ENCODE measurements at regions not wholly inside any gene's neighbourhood (a gene's known extent, or its start where the extent isn't known, plus 50 kb on each side); places are given as distances from the start of the nearest gene placed in this dataset.

- DNase-seq: no peak
Observed at GRCh38 chr3:182533394-182533793, 259.9 kb upstream of the ATP11B start.

DNA sequence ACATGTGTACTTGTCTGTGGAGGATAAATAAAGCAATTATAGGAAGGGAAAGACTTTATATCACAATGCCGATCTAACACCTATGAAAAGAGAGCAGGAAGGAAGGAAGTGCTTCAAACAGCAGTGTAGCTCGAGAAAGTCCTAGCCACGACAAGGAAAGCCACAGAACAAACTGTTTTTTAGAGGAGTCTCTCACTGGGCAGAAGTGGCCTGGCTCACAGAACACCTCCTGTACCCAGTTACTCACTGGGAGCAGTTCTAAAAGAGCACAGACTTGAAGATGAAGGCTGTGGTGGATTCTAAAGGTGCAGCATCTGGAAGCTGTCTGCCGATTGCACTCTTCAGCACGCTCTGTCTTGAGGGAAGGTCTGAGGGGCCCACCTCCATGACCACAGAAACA is 248.8 kb upstream of the ATP11B start:
- DNase-seq: no peak

DNA sequence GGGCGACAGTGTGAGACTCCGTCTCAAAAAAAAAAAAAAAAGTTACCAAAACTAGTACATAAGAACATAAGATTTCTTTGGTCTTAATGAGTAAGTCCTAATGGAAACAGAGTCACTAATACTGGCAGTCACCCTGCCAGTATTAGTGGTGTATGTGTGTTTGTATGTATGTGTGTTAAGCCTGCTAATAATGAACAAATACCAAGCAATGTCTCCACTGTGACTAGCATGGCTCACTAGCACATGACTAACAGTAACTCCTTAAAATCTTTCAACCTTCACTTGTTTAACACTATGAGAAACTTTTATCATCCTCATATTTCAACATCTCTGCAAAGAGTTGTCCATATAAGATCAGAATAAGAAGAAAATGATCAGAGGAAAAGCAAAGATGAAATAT is 231.0 kb upstream of the ATP11B start:
- no peak for DNase-seq

DNA sequence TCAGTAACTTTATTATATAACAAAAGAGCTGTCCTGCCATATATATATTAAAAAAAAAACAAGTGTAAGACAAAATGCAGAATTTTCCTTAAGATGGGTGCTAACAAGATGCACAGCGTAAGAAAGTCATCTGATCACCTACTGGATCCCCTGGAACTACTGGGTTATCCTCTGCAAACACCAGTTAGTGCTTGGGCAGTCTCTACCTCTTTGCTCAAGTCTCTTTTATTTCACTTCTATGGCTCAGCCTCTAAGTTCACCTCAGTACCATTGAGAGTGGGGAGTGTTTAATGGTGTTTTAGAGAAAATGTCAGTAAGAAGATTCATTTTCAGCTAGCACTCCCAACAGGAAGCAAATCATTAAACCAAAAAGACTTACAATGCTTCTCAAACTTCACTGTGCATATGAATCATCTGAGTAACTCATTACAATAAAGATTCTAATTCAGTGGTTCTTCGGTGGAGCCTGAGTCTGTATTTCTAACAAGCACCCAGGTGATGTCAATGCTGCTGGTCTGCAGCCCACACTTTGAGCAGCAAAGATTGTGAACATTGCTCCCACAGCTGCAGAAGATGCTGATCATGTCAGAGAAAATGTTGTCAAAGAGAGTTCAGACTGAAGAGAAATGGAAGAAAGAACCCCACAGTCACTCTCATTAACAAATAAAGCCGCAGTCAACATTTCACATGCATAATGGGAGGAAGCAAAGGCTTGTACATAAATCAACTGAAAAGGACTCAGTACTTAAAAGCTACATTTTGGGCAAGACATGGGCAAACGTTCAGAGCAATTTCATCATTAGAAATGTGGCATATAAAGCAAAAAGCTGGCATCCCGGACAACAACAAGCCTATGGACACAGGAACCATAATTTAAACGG is 227.1 kb upstream of the ATP11B start:
- DNase-seq: no peak

DNA sequence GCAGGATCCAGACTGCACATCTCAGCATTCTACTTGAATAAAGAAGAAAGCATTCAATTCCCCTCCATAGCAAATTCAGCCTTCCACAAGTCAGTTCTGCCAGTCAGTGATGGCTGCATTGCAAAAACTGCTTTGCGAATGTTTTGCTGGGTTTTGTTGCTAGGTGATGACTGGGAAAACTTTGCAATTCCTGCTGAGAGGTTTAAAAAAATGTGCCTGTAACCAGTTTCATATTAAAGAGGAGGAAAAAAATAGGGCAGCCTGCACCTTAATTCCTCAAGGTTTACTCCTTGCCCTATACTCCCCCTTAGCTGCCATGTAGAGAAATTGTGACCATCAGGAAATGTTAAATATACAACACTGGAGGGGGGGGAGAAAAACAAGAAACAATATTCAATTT is 225.6 kb upstream of the ATP11B start:
- DNase-seq: no peak

GRCh38 chr3:182568261-182568660 is 225.0 kb upstream of the ATP11B start:
- DNase-seq: no peak

- no peak for DNase-seq
Observed at GRCh38 chr3:182568876-182569275, 224.4 kb upstream of the ATP11B start.

- no peak for DNase-seq
Observed at GRCh38 chr3:182570946-182571594, 222.2 kb upstream of the ATP11B start.

- no peak for DNase-seq
Observed at GRCh38 chr3:182575941-182576340, 217.4 kb upstream of the ATP11B start.

- DNase-seq: no peak
Observed at GRCh38 chr3:182583545-182583944, 209.8 kb upstream of the ATP11B start.

GRCh38 chr3:182585532-182586150 is 207.7 kb upstream of the ATP11B start:
- no peak for DNase-seq

DNA sequence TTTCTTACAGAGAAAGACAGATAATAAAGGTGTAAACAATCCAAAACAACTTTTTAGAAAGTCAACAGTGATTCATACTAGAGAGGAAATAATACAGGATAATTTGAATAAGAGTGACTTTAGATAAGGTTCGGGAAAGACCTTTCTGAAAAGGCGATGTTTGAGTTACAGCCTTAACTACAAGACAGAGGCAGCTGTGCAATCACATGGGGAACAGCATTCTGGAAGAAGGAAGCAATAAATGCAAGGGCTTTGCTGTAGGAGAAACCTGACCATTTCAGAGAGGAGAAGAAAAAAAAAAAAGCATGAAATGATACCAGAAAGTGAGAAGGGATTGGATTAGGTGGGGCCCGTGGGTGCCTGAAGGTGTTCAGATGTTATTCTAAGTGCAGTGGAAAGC is 200.6 kb upstream of the ATP11B start:
- peak in 1 of 2 experiments; percentile 11 for DNase-seq

DNA sequence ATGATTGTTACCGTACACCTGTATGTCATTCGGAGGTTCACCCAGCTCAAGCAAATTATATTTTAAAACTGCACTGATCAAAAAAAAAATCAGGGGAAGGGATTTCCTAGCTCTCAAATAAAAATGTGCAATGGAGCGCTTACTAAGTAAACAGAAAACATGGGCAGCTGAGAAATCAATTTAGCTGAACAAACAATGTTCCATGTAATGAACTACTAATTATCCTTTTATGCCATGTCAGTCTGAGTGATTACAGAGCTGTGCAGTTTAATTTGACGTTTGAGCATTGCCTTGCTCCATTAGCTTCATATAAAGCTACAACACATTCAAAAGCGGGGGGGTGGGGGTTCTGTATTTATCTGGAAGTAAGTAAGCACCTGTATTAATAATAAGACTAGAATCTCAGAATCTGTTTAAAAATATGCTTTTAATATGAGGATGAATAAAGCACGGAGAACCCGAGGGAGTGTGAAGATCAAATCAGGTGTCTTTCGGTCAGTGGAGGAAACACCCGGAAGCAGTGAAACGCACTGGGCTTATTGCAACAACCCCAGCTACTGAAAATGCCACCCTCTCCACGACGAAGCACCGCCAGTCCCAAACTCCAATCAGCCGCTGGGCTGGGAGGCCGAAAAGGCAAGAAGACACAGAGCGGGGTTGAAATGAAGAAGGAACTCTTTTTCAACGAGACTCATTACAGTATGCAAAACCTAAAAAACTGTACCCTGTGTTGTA is 196.5 kb upstream of the ATP11B start:
- DNase-seq: peak; percentile 83 to 84

GRCh38 chr3:182597621-182598041 is 195.7 kb upstream of the ATP11B start:
- DNase-seq: no peak

DNA sequence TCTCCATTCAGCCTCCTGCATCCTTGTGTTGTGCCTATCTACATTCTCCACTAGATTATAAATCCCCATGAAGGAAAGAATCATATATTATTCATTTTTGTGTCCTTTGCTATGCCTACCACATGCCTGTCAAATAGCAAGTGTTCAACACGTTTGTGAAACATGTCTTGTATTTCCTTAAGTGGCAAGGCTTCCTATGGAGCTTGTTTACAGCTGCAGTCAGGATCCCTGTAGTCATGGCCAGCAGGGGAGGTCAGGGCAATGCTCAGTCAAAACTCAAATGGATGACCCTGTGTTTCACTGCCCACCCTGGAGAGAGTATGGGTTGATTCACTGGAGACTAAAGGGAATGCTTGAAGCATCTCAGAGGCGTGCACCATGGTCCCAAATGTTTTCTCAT is 191.7 kb upstream of the ATP11B start:
- DNase-seq: no peak

- no peak for DNase-seq
Observed at GRCh38 chr3:182603501-182603900, 189.8 kb upstream of the ATP11B start.

DNA sequence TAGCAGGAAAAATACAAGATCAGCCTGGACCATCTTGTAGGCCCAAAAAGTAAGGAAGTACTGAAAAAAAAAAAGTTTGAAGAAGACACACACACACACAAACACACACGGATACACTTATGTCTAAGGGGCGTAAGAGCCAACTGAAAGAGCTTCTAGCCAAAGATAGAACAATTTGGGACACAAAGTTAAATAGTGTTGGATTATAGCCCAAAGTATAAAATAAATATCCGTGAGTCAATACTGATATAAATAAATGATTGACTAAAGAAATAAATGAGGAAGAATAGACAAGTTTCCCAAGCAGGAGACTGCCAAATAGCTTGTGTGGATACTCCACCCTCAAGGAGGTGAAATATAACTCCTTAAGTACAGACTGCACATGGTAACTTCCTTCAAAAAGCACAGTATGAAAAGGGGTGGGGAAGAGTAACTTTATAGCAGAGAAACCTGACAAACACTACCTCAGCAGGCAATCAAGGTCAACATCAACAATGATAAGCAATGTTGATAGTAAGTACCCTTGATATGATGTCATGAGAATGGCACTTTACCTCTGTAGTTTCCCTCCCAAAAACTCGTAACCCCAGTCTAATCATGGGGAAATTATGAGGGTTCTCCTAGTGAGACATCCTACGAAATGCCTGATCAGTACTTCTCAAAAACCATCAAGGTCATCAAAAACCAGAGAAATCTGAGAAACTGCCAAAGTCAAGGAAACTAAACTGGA is 187.3 kb upstream of the ATP11B start:
- no peak for DNase-seq

- DNase-seq: no peak
Observed at GRCh38 chr3:182606905-182607504, 186.3 kb upstream of the ATP11B start.

DNA sequence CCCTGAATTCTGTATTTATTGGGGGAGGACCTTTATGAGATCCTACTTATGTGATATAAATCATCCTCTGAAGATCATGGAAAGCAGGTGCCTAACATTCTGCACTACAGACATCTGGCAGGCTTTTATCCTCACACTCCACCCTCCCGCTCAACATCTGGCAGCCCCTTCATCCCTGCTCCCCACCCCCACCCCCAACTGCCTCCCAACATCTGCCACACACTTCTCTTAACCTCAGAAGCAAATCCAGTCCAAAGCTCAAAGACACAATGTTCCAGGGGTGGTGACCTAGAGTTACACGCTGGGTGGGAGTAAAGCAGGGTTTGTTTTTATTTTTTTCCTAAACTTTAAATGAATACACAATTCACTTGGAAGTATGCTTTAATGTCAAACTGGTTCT is 184.5 kb upstream of the ATP11B start:
- DNase-seq: peak; percentile 12 to 23

- peak; percentile 61 to 77 for DNase-seq
Observed at GRCh38 chr3:182609575-182610156, 183.6 kb upstream of the ATP11B start.

DNA sequence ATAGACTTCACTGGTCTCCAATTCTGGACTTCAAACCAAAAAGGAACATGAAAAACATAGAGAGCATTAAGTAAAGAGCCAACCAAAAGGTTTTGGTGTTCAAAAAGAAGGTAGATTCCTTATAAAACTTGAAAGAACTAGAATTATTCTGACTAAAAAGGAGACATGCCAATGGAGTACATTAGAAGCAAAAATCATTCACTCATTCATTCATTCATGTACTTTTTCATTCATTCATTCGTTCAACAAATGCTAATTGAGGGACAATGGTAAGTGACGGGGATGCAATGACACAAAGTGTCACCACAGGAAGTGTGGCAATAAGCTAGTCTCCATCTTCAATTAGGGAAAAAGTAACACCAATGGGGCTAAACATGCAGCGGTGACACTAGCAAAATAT is 181.0 kb upstream of the ATP11B start:
- no peak for DNase-seq

DNA sequence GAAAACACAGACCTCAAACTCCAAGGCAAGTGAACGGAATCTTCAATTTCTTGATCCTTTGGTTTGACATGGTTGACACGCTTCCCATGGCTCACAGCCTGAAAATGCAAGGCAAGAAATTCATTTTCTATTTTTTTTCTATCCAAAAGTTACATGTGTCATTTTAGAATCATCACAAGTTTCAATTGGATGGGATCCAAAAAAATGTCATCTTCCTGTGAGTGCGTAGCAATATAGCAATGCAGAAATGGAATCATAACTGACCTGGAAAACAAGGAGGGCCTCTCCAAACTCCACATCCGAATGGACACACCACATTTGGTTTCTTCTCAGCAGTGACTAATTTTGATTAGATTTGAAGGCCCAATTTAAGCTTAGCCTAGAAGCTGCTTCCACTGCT is 175.8 kb upstream of the ATP11B start:
- DNase-seq: no peak
